DMS114 treated with DMSO at 0.1 percent for 48 hours (cell line): ENCODE measurements at regions not wholly inside any gene's neighbourhood (a gene's known extent, or its start where the extent isn't known, plus 50 kb on each side); places are given as distances from the start of the nearest gene placed in this dataset.

Experiments used
- DNase-seq: peaks from one replicate; lab custom pipeline; 2025; ENCODE audit not compliant: unreplicated experiment; lab: John Stamatoyannopoulos, UW

DNA sequence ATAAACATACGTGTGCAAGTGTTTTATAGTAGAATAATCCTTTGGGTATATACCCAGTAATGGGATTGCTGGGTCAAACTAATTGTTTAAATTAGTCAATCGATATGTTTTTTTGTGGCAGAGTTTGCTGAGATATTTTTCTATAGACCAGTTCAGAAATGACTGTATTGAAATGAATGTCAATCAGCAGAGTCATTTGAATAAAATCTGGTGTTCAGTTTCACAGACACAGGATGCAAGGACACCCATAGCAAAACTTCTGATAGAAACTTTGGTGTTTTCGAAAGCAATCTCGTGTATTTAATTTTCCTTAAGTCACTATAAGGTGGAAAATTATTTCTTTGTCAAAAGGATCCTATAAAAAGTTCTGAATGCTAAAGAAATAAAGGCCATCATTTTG, 434.4 kb downstream of the RAP2B start:
- DNase-seq = no peak

DNA sequence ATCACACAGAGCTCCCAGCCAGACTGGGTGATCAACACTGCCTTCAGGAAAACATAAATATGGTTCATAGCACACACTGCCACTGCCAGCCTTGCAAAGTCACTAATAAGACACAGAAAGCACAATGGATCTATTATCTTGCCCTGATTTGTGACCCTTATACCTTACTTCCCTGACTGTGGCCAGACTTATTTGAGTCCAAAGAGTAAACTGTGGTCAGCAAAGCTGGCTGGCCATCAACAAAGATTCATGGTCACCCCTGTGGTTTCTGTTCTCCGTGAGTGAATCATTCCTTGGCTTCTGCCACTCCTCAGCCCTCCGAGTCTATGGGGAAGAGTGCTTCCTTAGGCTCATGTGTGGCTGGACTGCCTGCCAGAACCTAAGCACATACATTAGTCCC, 437.7 kb downstream of the RAP2B start:
- no peak for DNase-seq

DNA sequence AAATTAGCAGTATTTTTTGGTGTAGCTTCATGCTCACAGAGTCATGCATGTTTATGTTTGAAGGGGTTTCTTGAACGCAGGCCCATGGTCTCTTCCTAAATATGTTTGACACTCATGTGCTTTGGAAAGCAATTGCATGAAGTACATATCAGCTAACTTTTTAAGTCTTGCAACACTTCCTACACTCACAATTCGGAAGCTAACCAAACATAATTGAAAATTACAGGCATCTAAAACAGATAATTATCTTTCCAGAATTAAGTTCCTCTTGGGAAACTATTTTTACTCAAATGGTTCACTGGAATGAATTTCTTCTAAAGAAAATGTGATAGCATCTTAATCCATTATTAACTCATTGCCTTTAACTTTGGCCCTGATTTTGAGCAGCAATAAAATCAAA, 438.9 kb downstream of the RAP2B start:
- DNase-seq = no peak

DNA sequence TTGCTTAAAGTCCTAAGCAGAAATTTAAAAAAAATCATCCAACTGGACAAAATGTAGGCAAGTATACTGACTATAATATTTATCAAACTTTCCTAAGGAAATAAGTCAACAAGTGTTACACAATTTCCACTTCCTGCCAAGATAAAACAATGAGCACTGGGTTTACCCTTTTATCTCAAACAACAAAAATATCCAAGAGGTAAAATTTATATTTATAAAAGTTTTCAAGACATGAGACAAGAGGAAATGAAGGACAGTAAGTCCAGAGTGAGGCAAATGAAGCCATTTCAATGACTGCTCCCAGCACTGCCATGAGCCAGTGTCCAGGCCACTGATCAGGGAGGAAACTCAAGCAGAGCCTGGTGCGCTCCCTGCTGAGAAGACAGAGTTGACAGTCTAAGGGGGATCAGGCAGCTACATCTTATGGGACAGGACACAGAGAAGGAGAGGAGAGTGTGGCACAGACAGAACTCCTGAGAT, 439.4 kb downstream of the RAP2B start:
- no peak for DNase-seq

DNA sequence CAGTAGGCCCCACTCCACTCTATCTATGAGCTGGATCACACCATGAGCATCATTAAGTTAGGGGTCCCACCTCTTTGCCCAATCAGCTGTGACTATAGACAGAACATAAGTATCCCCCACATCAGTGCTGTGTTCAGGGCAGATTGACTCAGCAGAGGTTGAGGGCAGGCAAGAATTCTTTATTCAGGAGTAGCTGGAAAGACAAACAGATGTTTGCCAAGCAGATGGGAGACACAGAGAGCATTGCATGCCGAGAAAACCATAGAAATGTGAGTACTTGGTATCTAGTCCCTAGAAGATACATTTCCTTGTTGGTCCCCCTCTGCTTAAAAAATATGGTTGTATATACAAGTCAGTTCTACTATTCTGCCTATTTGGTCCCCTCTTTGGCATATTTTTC, 440.8 kb downstream of the RAP2B start:
- DNase-seq = no peak

DNA sequence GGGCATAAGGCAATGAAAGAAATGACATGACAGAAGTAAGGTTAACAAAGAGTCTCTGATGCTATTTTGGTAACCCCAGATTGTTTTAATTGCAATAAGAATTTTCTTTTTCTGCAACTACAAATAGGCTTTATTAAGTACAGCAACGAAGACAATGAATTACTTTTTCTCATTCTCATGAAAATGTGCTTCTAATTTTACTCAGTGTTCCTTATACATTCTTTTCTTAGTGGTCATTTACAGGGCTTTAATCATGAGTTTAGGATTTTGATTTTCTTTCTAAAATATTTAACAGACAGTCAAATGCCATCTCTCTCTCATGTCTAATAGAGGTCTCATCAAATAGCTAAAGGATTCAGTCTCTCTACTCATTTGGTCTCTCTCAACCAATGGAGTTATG, 452.1 kb downstream of the RAP2B start:
- no peak for DNase-seq

DNA sequence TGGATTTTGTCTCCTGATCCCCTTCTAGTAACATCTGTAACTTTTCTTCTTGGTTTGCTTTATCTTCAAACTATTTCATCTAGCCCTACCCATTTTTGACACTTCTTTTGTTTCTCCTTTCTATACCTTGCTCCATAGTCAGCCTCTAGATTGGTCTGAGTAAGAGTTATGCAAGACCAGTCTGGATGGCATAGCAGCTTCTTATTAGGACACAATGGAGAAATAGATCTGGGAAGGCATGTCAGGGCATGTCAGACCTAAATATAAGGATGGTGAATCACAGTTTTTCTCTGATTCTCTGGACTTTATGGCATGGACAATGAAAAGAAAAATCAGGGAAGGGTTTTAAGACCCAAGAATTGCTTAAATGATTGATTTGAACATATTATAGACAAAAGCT, 452.5 kb downstream of the RAP2B start:
- no peak for DNase-seq

DNA sequence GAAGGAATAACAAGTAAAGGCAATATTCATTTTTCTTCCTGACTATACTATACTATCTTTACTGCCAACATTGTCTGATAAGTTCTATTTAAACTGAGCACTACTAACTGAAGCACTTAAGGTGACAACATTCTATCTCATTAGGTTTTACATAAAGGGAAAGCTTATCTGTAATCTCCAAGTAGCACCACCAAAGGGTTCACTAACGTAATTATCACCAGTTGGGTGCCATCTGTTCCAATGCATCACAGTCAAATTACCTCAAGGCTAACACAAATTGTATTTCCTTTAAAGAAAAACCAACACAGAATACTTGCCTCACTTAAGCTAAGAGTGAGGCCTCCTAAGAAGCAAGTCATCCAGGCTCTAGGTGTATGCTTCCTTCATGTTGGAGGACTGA, 453.8 kb downstream of the RAP2B start:
- DNase-seq = no peak

DNA sequence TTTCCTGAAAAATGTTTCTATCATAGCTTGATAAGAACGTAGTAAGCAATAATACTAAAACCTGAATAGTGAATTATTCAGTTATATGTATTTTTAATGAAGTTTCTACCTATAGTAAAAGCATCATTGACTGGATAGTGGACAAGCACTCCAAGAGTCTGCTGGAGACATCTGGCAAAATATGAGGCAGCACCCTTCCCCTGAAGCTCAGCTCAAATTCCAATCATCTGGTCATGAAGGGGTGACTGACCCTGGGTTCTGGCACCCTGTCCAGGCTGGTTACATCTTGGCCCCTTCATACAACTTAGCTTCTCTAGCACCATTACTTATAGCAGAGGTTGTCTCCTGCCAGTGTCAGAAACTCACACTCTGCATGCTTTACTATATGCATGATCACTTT, 455.4 kb downstream of the RAP2B start:
- DNase-seq = no peak

DNA sequence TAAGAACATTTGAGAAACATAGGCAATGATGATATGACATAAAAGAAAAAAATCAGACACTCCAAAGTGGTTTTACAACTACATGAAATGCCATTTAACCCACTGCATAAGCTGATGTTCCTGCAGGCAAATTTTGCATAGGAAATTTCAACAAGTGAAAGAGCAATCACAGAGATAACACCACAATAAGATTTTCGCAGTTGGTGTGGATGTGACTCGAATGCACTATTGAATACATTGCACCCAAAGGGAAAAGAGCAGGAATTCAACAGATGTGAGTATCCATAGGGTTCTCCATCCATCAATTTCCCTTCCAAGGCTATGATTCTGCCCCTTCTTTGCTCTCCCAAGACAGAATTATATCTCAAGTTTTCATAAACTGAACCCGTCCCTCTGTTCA, 456.1 kb downstream of the RAP2B start:
- no peak for DNase-seq

DNA sequence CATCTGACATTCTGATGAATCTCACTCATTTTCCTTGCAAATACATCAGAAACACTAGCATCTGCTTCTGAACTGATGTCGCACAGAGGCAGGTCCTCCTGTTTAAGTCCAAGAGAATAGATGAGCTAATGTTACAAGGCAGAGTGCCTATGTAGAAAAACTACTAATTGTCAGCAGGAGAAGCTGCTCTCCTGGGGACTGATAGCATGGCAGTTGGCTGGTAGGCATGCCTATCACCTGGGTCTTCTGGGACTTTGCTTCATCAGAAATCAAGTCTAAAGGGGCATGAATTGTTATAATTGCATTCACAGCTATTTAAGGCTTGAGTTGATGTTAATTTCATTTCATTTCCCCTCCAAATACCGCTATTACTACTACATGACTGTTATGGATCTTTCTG, 457.2 kb downstream of the RAP2B start:
- no peak for DNase-seq

DNA sequence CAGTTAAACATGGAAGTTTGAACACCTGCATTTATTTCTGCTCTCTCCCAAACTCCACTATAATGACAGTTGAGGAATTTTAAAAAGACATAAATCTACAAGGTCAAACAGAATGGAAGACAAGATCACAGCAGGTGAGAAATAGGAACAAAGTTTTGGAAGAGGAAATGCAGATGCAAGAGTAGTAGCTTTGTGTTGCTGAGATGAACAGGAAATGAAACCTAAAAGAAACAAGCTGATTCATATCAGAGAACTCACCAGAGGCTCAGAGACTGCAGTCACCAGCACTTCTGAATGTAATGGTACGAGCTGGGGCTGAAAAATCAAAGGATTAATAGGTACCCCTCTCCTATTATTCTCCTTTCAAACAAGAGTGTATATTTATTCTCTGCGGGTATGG, 459.9 kb downstream of the RAP2B start:
- no peak for DNase-seq

DNA sequence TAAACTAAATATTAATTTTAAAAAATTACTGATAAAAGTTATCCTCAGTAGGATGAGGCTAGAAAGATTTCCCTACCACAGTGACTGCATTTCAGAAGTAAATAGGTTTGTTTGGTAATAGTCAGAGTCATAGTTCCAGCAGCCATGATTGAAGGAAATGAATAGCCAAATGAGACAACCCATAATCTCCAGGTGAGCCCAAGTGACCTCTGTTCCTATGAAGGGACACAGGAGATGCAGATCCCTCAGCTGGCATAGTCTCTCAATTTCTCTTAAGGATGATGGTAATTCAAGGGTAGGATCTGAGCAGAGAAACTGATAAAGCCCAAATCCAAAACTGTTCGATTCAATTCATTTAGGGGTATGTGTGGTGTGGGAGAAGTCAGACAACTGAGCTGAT, 461.8 kb downstream of the RAP2B start:
- DNase-seq = no peak

DNA sequence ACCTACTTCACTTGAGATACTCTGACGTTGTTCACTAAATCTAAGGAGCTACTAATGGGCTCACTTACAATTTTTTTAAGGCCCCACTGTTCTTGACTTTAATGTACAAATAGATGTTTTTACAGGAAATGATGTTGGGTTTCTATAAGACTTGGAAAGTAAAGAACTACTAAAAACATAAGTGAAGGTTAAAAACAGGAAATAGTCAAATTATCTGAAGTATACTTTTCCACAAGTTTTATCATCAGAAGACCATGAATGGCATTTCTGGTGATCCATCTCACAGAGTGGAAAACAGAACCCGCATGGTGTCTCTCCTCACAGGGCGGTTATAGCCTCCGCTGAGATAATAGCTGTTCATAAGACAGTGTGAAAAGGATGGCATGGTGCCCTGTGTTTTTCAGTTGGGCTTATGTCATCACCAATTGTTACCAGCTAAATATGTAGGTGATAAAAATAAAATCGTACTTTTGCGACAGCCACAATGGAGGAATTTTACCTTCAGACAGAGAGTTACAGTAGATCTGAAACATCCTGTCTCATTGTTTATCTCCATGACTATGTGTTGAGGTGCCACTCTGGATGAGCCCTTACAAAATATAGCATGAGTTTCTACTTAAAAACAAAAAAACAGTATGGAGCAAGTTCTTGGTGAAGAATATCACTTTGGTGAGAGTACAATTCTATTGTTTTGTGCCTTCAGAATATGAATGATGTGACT, 462.4 kb downstream of the RAP2B start:
- DNase-seq = no peak

DNA sequence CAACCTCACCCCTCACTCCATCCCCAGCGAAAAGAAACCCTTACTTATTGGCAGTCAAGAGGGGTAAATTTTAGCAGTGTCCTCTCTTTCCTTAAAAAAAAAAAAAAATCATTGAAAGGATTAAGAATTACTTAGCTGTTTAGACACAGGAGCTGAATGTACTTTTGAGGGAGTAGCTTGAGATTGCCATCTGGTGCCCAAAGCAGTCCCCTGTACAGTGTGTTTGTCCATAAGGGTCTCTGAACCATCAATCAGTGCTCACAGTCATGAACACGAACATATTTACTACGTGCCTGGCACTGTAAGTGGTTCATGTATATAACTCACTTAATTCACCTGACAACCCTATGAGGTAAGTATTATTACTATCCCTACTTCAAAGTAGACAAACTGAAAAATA, 463.5 kb downstream of the RAP2B start:
- DNase-seq = no peak

DNA sequence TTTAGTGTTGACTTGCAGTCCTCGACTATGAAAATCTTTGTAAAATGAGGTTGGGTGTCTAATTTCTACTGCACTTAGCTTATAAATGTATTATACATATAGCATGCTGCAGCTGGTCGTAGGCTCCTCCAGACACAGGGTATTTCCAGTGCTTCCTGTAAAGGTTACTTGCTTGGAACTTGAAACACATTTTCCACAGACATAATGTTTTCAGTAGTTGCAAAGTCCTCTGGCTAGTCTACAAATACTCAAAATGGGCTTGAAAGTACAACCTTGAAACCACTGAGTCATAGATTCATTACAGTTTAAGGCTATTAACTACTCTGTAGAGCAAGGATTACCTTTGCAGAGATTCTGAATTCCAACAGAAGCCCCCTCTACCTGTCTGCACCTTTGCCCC, 464.1 kb downstream of the RAP2B start:
- DNase-seq = no peak

DNA sequence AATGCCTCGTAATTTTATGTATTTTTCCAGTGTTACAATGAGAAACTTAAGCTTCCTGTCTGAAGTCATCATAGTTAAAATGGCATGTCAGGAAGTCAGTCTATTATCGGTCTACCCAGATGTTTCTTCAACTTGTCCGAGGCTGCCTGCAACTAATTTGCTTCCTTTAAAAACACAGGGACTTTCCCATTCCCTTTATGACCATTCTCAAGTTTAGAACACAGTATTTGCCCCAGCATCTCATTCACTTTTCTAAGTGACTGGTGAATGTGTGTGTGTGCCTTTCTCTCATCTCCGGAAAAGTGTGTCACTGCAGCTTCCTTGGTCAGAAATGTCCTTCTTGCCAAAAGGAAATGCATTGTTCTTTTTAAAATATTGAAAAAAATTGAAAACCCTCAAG, 466.6 kb downstream of the RAP2B start:
- no peak for DNase-seq

DNA sequence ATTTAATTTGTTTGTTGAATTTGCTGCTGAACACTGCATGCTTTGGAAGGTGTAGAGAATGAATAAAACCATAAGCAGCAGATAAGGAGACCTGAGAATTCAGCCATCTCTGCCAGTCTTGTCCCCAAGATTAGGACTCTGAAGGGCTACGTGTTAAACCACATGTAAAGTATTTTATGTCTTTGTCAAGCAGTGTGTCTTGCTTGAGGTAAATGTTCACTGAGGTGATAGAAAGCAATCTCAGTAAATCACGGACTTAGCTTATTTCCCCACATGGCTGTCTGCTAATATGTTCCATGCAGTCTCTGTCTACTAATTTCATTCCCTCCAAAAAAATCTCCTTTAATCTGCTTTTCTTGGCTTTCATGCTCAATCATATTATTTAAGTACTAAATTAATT, 467.1 kb downstream of the RAP2B start:
- DNase-seq = no peak

DNA sequence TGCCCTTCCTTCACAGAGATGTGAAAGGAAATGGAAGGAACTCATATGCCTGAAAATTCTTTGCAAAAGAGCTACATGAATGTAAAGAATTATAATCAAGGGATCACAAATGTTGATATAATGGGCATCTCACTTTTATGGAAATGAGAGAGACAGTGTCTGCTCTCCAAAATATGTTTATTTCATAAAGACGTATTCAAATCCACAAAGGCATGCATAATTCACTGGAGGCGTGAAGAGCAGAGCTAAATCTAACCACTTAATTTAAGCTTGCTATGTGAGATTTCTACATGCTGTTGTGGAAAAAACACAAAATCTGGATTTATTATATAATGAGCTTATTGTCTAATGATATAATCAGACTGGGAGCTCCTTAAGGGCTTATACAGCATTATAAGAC, 469.1 kb downstream of the RAP2B start:
- DNase-seq = no peak

DNA sequence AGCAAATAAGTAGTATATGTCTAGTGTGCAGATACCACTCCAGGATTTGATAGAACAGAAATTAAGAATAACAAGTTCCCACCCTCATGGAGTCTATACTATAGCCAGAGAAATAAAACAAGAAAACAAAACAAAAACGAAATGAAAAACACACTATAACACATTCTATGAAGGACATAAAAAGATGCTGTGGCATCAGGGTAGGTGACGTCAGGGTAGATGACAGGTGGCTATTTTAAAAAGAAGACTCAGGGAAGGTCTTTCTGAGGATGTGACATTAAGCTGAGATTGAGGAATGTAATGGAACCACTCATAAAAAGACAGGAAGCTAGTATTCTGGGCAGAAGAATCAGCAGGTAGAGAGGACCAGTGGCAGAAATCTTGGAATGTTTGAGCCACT, 469.6 kb downstream of the RAP2B start:
- no peak for DNase-seq

DNA sequence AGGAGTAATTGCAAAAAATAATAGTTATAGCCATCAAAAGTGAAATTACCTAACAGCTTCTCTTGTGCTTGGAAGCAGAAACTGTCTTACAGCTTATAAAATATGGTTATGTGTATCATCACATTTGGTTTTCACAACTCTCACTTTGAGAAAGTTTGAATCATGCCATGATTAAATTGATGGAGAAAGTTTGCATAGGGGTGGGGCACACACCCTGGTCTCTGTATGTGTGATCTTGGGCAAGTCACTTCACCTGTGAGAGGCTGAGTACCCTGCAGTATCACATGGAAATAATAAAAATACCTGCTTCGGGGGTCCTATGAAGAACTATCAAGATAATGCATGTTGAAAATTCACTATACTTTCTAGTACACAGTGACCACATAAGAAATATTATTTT, 471.4 kb downstream of the RAP2B start:
- DNase-seq = no peak

DNA sequence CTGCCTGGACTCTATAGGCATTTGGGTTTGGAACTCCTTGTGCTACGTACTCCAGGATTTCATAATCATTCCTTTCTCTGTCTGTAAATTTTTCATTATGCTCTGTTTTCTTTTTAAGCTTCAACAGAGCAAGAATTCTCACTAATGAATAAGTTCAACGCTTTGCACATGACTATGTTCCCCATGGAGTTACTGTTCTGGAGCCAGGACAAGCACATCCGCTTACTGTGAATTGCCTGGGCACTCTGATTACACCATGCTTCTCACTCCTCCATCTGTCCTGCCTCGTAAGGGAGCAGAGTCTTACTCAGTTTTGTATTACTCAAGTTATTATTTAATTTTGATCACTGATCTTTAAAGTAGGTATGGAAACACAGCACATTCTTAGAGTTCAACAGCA, 472.7 kb downstream of the RAP2B start:
- no peak for DNase-seq

DNA sequence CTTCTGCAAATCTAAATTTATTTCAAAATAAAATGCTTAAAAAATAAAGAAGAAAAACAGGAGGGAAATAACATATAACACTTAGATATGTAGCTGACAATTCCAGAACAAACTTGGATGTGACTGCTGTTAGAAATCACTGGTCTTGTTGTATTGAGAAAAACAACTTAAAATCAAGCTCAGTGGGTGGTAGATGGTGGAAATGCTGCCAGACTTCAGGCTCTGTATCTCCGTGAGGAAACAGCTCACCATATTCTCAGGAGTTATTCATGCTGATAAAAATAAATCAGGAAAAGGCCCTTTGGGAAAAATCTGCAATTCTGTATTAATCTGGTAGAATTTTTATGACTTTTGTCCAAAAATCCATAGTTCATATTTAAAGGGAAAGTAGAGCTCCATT, 477.6 kb downstream of the RAP2B start:
- no peak for DNase-seq
